ENCODE measurements at regions not wholly inside any gene's neighbourhood (a gene's known extent, or its start where the extent isn't known, plus 50 kb on each side); places are given as distances from the start of the nearest gene placed in this dataset.

DNA sequence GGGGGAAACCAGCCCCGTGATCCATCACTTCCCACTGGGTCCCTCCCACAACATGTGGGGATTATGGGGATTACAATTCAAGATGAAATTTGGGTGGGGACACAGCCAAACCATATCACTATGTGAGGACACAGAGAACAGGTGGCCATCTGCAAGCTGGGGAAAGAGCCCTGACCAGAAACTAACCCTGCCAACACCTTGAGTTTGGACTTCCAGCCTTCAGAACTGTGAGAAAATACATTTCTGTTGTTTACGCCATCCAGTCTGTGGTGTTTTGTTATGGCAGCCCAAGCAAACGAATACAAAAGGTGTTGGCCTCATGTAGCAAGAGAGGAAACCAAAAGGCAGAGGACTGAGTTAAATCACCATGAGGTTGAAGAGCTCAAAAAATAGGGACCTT is 169.9 kb upstream of the TENM3 start:
- no peak overlapping the region for H3K4me3 ChIP-seq (ENCODE audit: low read depth, low read length)
- no peak for DNase-seq (ENCODE audit: low read depth)
- TF ChIP-seq, protein P1, sequence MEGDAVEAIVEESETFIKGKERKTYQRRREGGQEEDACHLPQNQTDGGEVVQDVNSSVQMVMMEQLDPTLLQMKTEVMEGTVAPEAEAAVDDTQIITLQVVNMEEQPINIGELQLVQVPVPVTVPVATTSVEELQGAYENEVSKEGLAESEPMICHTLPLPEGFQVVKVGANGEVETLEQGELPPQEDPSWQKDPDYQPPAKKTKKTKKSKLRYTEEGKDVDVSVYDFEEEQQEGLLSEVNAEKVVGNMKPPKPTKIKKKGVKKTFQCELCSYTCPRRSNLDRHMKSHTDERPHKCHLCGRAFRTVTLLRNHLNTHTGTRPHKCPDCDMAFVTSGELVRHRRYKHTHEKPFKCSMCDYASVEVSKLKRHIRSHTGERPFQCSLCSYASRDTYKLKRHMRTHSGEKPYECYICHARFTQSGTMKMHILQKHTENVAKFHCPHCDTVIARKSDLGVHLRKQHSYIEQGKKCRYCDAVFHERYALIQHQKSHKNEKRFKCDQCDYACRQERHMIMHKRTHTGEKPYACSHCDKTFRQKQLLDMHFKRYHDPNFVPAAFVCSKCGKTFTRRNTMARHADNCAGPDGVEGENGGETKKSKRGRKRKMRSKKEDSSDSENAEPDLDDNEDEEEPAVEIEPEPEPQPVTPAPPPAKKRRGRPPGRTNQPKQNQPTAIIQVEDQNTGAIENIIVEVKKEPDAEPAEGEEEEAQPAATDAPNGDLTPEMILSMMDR (IDR thresholded peaks at IDR 0.05; ENCODE audit: insufficient read depth, low read depth, low read length), result no peak

DNA sequence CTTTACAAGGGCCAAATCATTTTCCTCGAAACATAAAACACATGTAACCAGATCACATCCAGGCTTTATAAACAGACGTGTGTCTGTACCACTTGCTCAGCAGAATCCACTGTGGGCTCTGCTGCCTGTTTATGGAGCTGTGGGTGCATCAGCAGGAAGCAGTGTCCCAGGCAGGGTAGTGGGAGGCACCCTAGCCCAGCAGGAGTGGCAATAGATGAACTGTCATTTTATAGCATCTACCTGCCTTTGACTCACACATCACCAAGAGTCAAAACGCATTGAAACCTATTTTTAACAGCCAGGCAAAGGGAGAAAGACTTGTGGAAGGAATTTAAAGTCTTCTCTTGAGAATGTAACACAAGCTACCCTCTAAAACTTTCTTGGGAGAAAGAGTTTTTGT is 169.1 kb upstream of the TENM3 start:
- DNase-seq (ENCODE audit: low read depth), result no peak
- TF ChIP-seq, protein P1 (IDR thresholded peaks at IDR 0.05; ENCODE audit: insufficient read depth, low read depth, low read length), result no peak

DNA sequence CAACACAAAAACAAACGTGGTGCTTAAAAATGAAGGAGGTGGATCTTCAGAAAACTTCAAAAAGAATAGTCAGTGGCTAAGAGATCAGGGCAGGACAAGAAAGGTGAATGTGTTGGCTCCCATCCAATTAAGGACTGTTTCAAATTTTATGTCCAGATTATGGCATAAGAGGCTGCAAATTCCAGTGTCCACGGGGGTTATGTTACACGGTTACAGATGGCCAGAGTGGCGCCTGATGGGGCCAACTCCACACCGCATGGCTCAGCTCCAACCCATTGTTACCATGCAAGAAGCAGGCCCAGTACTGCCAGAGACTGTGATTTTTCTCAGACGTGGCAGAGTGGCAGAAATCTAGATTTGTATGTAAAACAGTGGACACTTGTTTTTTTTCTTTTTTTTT is 168.4 kb upstream of the TENM3 start:
- TF ChIP-seq, protein P1 (IDR thresholded peaks at IDR 0.05; ENCODE audit: insufficient read depth, low read depth, low read length), result no peak
- no peak for DNase-seq (ENCODE audit: low read depth)
- no peak overlapping the region for H3K4me3 ChIP-seq (ENCODE audit: low read depth, low read length)

More for the DNA sequence above, 169.1 kb upstream of the TENM3 start:
- H3K4me3 ChIP-seq (ENCODE audit: low read depth, low read length), result no peak overlapping the region

DNA sequence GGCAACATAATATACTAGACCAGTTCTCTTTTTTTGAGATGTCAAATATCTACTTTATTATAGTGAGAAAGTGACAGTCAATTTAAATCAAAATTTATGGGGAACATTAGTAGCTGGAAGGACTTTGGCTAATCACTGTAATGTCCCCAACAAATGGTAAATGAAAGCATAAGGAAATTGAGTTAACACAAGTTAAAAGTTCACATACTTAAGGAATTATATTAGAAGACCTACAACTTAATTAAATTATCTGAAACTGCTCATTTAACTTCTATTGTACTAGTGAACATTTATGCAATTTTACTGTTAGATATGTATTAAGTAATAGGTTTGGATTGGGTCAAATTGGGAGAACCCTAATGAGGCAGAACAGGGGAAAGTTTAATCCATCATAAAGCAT is 160.3 kb upstream of the TENM3 start:
- no peak for DNase-seq (ENCODE audit: low read depth)
- TF ChIP-seq, protein P1 (IDR thresholded peaks at IDR 0.05; ENCODE audit: insufficient read depth, low read depth, low read length), result no peak
- no peak overlapping the region for H3K4me3 ChIP-seq (ENCODE audit: low read depth, low read length)

DNA sequence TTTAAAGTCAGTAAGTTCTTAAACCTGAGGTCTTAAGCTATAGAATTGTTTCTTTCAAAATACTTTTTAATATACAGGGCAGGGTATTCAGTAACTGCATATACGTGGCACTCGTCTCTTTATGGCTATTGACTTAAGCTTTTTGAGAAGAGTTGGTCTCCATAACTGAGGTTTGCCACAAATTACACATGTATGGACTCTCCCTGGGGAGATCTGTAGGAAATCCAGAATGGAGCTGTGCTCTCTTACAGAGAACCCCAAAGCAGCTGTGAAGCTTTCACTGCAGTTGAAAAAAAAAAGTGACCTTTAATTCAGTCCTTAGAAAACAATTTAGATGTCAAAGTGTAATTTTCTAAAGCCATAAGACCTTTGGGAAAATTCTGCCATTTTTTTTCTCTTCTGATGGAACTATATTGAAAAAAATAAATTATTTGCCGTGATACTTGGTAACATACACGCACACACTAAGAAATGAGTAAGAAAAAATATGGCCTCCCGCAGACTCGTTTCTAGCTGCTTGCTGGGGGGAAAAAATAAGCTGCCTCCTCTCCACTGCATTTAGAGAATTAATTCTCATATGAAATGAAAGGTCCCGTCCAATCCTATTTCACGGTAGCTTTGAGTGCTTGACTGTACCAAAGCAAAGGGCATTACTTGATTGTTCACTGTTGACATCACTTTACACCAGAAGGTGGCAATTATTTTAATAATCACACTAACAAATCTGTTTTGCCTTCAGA is 159.4 kb upstream of the TENM3 start:
- no peak for DNase-seq (ENCODE audit: low read depth)
- TF ChIP-seq, protein P1 (IDR thresholded peaks at IDR 0.05; ENCODE audit: insufficient read depth, low read depth, low read length), result no peak
- H3K4me3 ChIP-seq (ENCODE audit: low read depth, low read length), result no peak overlapping the region

DNA sequence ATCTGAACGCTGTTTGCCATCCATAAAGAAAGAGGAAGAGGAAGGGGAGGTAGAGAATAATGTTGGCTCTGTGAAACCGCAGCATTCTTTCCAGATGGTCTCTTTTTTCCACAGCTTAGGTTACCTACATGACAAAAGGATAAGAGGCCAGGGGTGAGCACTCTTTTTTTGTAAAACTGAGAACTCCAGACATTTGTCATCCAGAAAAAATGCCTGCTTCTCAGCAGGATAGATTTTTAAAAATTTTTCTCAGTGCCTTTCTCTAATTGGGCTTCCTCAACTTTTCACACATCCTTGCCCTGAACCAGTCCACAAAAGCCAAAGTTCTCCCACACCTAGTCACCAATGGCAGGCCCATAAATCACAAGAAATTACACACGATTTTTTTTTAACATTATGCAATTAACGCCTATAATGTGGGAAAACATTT is 158.1 kb upstream of the TENM3 start:
- DNase-seq (ENCODE audit: low read depth), result no peak
- H3K4me3 ChIP-seq (ENCODE audit: low read depth, low read length), result no peak overlapping the region
- TF ChIP-seq, protein P1 (IDR thresholded peaks at IDR 0.05; ENCODE audit: insufficient read depth, low read depth, low read length), result no peak

DNA sequence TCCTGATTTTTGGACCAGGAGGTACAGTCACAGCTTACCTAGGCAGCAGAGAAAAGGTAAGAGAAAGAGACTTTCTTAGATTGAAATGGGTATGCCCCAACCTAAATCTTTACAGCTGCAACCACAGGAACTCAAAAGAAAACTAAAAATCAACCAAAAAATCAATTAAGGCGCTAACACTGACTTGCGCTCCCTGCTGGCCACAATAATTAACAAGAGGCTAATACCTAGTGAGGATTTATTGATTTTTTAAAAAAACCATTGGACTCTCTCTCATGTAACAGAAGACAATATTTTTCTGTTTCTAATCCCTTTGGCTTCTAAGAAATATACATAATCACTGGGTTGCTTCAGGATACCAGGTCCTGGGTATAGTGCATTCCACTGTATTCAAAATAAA is 153.9 kb upstream of the TENM3 start:
- H3K4me3 ChIP-seq (ENCODE audit: low read depth, low read length), result no peak overlapping the region
- TF ChIP-seq, protein P1 (IDR thresholded peaks at IDR 0.05; ENCODE audit: insufficient read depth, low read depth, low read length), result peak; percentile 11
- no peak for DNase-seq (ENCODE audit: low read depth)
